ENCODE measurements at regions not wholly inside any gene's neighbourhood (a gene's known extent, or its start where the extent isn't known, plus 50 kb on each side); places are given as distances from the start of the nearest gene placed in this dataset.

- no peaks in the 10 kb centered on the region for H3K79me2 ChIP-seq (replicated peaks; ENCODE audit: insufficient read depth, low read length)
- no peaks in the 10 kb centered on the region for H4K20me1 ChIP-seq (ENCODE audit: insufficient read depth)
- no peak overlapping the region for H3K4me2 ChIP-seq (ENCODE audit: low read length)
- H3K9me2 ChIP-seq (ENCODE audit: insufficient read depth, low read length) = no peaks in the 10 kb centered on the region
- H3K4me3 ChIP-seq (ENCODE audit: low read length) = no peak overlapping the region
- no peaks in the 10 kb centered on the region for H3K36me3 ChIP-seq (ENCODE audit: insufficient read depth, low read length)
- no peak for TF ChIP-seq EZH2 (IDR thresholded peaks at IDR 0.05; ENCODE audit: borderline replicate concordance, insufficient read depth, low read length, poor library complexity, severe bottlenecking)
- TF ChIP-seq POLR2AphosphoS5 (IDR thresholded peaks at IDR 0.05) = no peak
- no peak for TF ChIP-seq MXI1 (conservative IDR thresholded peaks at IDR 0.05; ENCODE audit: poor library complexity, severe bottlenecking)
- TF ChIP-seq RAD21 (conservative IDR thresholded peaks at IDR 0.05) = no peak
- no peak for TF ChIP-seq EP300 (conservative IDR thresholded peaks at IDR 0.05; ENCODE audit: poor library complexity, severe bottlenecking)
- TF ChIP-seq SMC3 (conservative IDR thresholded peaks at IDR 0.05; ENCODE audit: poor library complexity) = no peak
- no peak overlapping the region for H2AFZ ChIP-seq (ENCODE audit: low read depth, low read length)
- no peaks in the 10 kb centered on the region for H3K9me3 ChIP-seq (ENCODE audit: low read length)
- no peak overlapping the region for H3K9ac ChIP-seq (ENCODE audit: low read length)
- no peak overlapping the region for H3K27ac ChIP-seq (ENCODE audit: low read length)
- no peaks in the 10 kb centered on the region for H3K27me3 ChIP-seq (ENCODE audit: insufficient read depth, low read depth, low read length)
- no peaks in the 10 kb centered on the region for H3F3A ChIP-seq (ENCODE audit: insufficient read depth, low read length, poor library complexity, severe bottlenecking)
Measured at GRCh38 chr6:119791736-119792135, 442.2 kb upstream of the MAN1A1 start.

GRCh38 chr6:119781365-119781764, 431.8 kb upstream of the MAN1A1 start:
- no peak overlapping the region for H3K4me3 ChIP-seq (ENCODE audit: low read length)
- H3K36me3 ChIP-seq (ENCODE audit: insufficient read depth, low read length) = no peaks in the 10 kb centered on the region
- H3K9me2 ChIP-seq (ENCODE audit: insufficient read depth, low read length) = no peaks in the 10 kb centered on the region
- TF ChIP-seq, protein P1, sequence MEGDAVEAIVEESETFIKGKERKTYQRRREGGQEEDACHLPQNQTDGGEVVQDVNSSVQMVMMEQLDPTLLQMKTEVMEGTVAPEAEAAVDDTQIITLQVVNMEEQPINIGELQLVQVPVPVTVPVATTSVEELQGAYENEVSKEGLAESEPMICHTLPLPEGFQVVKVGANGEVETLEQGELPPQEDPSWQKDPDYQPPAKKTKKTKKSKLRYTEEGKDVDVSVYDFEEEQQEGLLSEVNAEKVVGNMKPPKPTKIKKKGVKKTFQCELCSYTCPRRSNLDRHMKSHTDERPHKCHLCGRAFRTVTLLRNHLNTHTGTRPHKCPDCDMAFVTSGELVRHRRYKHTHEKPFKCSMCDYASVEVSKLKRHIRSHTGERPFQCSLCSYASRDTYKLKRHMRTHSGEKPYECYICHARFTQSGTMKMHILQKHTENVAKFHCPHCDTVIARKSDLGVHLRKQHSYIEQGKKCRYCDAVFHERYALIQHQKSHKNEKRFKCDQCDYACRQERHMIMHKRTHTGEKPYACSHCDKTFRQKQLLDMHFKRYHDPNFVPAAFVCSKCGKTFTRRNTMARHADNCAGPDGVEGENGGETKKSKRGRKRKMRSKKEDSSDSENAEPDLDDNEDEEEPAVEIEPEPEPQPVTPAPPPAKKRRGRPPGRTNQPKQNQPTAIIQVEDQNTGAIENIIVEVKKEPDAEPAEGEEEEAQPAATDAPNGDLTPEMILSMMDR (IDR thresholded peaks at IDR 0.05; ENCODE audit: poor library complexity, severe bottlenecking) = no peak
- no peak for TF ChIP-seq SMC3 (conservative IDR thresholded peaks at IDR 0.05; ENCODE audit: poor library complexity)
- no peak for TF ChIP-seq EZH2 (IDR thresholded peaks at IDR 0.05; ENCODE audit: borderline replicate concordance, insufficient read depth, low read length, poor library complexity, severe bottlenecking)
- no peak for TF ChIP-seq POLR2AphosphoS5 (IDR thresholded peaks at IDR 0.05)
- no peak for TF ChIP-seq RAD21 (conservative IDR thresholded peaks at IDR 0.05)
- TF ChIP-seq REST (IDR thresholded peaks at IDR 0.05; ENCODE audit: borderline replicate concordance) = no peak
- TF ChIP-seq MXI1 (conservative IDR thresholded peaks at IDR 0.05; ENCODE audit: poor library complexity, severe bottlenecking) = no peak
- no peak for TF ChIP-seq EP300 (conservative IDR thresholded peaks at IDR 0.05; ENCODE audit: poor library complexity, severe bottlenecking)
- no peak for TF ChIP-seq TAF1 (IDR thresholded peaks at IDR 0.05; ENCODE audit: low read depth)
- no peaks in the 10 kb centered on the region for H3K27me3 ChIP-seq (ENCODE audit: insufficient read depth, low read depth, low read length)
- no peak overlapping the region for H3K27ac ChIP-seq (ENCODE audit: low read length)
- H3K9me3 ChIP-seq (ENCODE audit: low read length) = no peaks in the 10 kb centered on the region
- H3K4me2 ChIP-seq (ENCODE audit: low read length) = no peak overlapping the region
- H3K9ac ChIP-seq (ENCODE audit: low read length) = no peak overlapping the region
- no peak overlapping the region for H2AFZ ChIP-seq (ENCODE audit: low read depth, low read length)
- H3F3A ChIP-seq (ENCODE audit: insufficient read depth, low read length, poor library complexity, severe bottlenecking) = no peaks in the 10 kb centered on the region
- no peaks in the 10 kb centered on the region for H4K20me1 ChIP-seq (ENCODE audit: insufficient read depth)
- no peaks in the 10 kb centered on the region for H3K79me2 ChIP-seq (replicated peaks; ENCODE audit: insufficient read depth, low read length)

All from neural cell (in vitro differentiated cells).